ENCODE measurements at regions not wholly inside any gene's neighbourhood (a gene's known extent, or its start where the extent isn't known, plus 50 kb on each side); places are given as distances from the start of the nearest gene placed in this dataset.

DNA sequence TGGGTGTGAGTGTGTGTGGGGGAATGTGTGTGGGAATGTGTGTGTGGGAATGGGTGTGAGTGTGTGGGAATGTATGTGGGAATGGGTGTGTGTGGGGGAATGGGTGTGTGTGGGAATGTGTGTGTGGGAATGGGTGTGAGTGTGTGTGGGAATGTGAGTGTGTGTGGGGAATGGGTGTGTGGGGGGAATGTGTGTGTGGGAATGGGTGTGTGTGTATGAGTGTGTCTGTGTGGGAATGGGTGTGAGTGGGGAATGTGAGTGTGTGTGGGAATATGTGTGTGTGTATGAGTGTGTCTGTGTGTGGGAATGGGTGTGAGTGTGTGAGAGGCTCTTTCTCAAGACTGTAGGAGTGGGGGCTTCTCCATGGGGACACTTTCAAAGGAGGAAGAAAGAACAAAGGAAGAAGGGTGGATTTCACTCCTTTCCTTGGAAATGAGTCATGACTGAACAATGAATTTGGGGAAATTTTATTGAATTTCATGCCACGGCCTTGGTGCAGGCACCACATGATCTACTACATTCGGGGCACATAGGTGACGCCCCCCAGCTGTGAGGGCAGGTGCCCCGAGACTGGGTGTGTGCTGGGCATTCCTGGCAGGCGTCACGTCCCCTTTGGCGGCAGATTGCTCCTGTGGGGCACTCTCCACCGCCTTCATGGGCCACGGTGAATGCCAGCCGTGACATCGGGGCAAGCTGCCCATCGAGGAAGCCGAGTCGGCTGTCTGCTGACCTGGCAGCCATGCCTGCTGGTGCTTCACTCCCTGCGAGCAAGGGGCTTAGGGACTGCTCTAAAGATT lies 88.8 kb upstream of the INSIG1 start:
- no peak for DNase-seq (ENCODE audit: low read depth, low spot score)
- no peak overlapping the region for H3K9ac ChIP-seq (ENCODE audit: insufficient read length)
- no peak overlapping the region for H3K27ac ChIP-seq
- TF ChIP-seq EZH2 (IDR thresholded peaks at IDR 0.05) (no peak), POLR2AphosphoS5 (IDR thresholded peaks at IDR 0.05; ENCODE audit: borderline replicate concordance, low read depth, low read length) (no peak), FOXP2 (optimal IDR thresholded peaks at IDR 0.05; ENCODE audit: control extremely low read depth, extremely low read length, insufficient read depth) (no peak)
- no peaks in the 10 kb centered on the region for H3K9me3 ChIP-seq (ENCODE audit: low read depth, low read length)
- H3K36me3 ChIP-seq (ENCODE audit: insufficient read depth, low read length) = no peaks in the 10 kb centered on the region
- no peak overlapping the region for H3K4me3 ChIP-seq

DNA sequence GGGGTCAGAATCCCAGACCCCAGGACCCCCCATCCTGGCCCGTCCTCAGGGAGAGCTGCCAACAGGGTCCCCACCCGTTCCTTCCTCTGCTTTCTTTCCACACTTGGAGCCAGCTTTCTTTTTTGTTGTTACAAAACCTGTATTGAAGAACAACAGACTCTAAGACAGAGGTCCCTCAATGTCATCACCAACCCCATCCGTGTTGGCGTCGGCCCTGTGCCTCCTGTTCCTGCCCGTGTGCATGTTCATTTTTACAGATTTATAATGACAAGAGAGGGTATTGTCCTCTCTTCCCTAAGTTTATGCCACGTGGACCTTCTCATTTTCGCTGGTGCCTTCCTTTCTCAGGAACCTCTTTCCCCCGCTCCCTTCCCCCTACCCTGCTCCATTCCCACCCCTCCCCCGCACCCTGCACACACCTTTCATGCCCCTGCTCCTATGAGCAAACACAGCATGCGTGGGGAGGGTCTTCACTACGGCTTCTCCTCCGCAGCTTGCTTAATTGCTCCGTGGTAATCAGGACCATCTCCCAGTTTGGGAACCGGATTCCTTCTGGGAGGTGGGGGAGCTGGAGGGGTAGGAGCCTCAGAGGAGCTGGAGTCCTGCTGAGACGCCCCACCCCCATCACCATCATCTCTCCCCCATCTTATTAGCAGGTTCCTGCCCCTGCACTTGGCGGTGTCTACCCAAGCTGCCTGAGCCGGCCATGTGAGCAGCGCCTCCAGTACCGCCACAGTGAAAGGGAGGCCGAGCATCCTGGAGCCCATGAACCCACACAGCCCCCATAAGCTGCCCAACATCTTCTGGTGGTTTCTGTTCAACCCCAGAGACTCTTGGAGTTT lies 88.0 kb upstream of the INSIG1 start:
- H3K27ac ChIP-seq = no peak overlapping the region
- no peaks in the 10 kb centered on the region for H3K9me3 ChIP-seq (ENCODE audit: low read depth, low read length)
- TF ChIP-seq FOXP2 (optimal IDR thresholded peaks at IDR 0.05; ENCODE audit: control extremely low read depth, extremely low read length, insufficient read depth) = no peak
- TF ChIP-seq EZH2 (IDR thresholded peaks at IDR 0.05) = no peak
- no peak for TF ChIP-seq POLR2AphosphoS5 (IDR thresholded peaks at IDR 0.05; ENCODE audit: borderline replicate concordance, low read depth, low read length)
- H3K36me3 ChIP-seq (ENCODE audit: insufficient read depth, low read length) = no peaks in the 10 kb centered on the region
- H3K9ac ChIP-seq (ENCODE audit: insufficient read length) = no peak overlapping the region
- DNase-seq (ENCODE audit: low read depth, low spot score) = no peak
- no peak overlapping the region for H3K4me3 ChIP-seq

DNA sequence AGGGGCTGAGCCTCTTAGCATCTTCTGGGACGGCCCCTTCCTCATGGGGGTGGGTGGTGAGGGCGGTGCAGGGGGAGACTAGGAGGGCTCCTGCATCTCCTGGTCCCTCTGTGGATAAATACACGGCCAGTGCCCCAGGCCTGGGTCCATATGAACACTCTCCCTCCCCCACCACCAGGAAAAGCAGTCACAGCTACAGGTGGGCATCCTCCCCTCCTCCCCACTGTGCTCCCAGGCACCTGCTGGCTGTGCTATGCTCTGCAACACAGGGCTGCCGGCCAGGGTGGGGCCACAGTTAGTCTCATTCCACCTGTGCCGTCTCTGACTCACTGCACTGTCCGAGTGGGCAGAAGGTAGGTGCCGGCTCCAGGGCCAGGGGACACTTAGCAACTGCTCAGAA lies 87.3 kb upstream of the INSIG1 start:
- Histone ChIP-seq H3K9ac (ENCODE audit: insufficient read length) (no peak overlapping the region), H3K9me3 (ENCODE audit: low read depth, low read length) (no peaks in the 10 kb centered on the region), H3K4me3 (no peak overlapping the region), H3K27ac (no peak overlapping the region), H3K36me3 (ENCODE audit: insufficient read depth, low read length) (no peaks in the 10 kb centered on the region)
- DNase-seq (ENCODE audit: low read depth, low spot score) = no peak
- TF ChIP-seq FOXP2 (optimal IDR thresholded peaks at IDR 0.05; ENCODE audit: control extremely low read depth, extremely low read length, insufficient read depth) = no peak

- no peak for DNase-seq (ENCODE audit: low read depth, low spot score)
- TF ChIP-seq FOXP2 (optimal IDR thresholded peaks at IDR 0.05; ENCODE audit: control extremely low read depth, extremely low read length, insufficient read depth) (no peak), POLR2AphosphoS5 (IDR thresholded peaks at IDR 0.05; ENCODE audit: borderline replicate concordance, low read depth, low read length) (no peak), EZH2 (IDR thresholded peaks at IDR 0.05) (no peak)
- Histone ChIP-seq H3K4me3 (no peak overlapping the region), H3K9me3 (ENCODE audit: low read depth, low read length) (no peaks in the 10 kb centered on the region), H3K36me3 (ENCODE audit: insufficient read depth, low read length) (no peaks in the 10 kb centered on the region), H3K27ac (no peak overlapping the region), H3K9ac (ENCODE audit: insufficient read length) (no peak overlapping the region)
These were observed 86.5 kb upstream of the INSIG1 start for GRCh38 chr7:155211173-155211572.

GRCh38 chr7:155211761-155212160 lies 85.9 kb upstream of the INSIG1 start:
- TF ChIP-seq EZH2 (IDR thresholded peaks at IDR 0.05) (no peak), FOXP2 (optimal IDR thresholded peaks at IDR 0.05; ENCODE audit: control extremely low read depth, extremely low read length, insufficient read depth) (no peak)
- no peak overlapping the region for H3K9ac ChIP-seq (ENCODE audit: insufficient read length)
- DNase-seq (ENCODE audit: low read depth, low spot score) = no peak
- H3K9me3 ChIP-seq (ENCODE audit: low read depth, low read length) = no peaks in the 10 kb centered on the region
- H3K36me3 ChIP-seq (ENCODE audit: insufficient read depth, low read length) = no peaks in the 10 kb centered on the region
- no peak overlapping the region for H3K4me3 ChIP-seq
- H3K27ac ChIP-seq = no peak overlapping the region

GRCh38 chr7:155212301-155213015 lies 85.2 kb upstream of the INSIG1 start:
- Histone ChIP-seq H3K36me3 (ENCODE audit: insufficient read depth, low read length) (no peaks in the 10 kb centered on the region), H3K9ac (ENCODE audit: insufficient read length) (no peak overlapping the region), H3K9me3 (ENCODE audit: low read depth, low read length) (no peaks in the 10 kb centered on the region), H3K4me3 (no peak overlapping the region), H3K27ac (no peak overlapping the region)
- TF ChIP-seq POLR2AphosphoS5 (IDR thresholded peaks at IDR 0.05; ENCODE audit: borderline replicate concordance, low read depth, low read length) (no peak), EZH2 (IDR thresholded peaks at IDR 0.05) (no peak), FOXP2 (optimal IDR thresholded peaks at IDR 0.05; ENCODE audit: control extremely low read depth, extremely low read length, insufficient read depth) (no peak)
- no peak for DNase-seq (ENCODE audit: low read depth, low spot score)

DNA sequence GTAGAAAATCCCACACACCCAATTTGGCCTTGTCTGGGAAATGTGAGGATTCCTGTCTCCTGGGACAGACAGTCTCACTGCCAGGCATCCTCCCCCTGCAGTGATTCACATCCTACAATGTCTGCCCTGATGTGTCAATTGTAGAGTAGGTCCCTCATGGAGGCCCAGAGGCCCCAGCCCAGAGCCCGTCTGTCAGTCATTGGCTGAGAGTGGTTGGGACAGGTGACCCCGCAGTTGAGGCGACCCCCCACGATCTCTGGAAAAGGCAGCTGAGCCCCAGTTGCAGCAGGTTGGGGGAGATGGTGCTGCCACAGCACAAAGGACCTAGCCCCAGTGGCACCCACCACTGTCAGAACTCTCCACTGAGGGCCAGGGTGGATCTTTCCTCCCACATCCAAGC lies 84.3 kb upstream of the INSIG1 start:
- no peaks in the 10 kb centered on the region for H3K36me3 ChIP-seq (ENCODE audit: insufficient read depth, low read length)
- DNase-seq (ENCODE audit: low read depth, low spot score) = no peak
- TF ChIP-seq POLR2AphosphoS5 (IDR thresholded peaks at IDR 0.05; ENCODE audit: borderline replicate concordance, low read depth, low read length) (no peak), FOXP2 (optimal IDR thresholded peaks at IDR 0.05; ENCODE audit: control extremely low read depth, extremely low read length, insufficient read depth) (no peak), EZH2 (IDR thresholded peaks at IDR 0.05) (no peak)
- H3K27ac ChIP-seq = no peak overlapping the region
- no peaks in the 10 kb centered on the region for H3K9me3 ChIP-seq (ENCODE audit: low read depth, low read length)
- H3K9ac ChIP-seq (ENCODE audit: insufficient read length) = no peak overlapping the region
- no peak overlapping the region for H3K4me3 ChIP-seq

Measured in SK-N-MC (cell line).